GM13976 (cell line): ENCODE measurements at regions not wholly inside any gene's neighbourhood (a gene's known extent, or its start where the extent isn't known, plus 50 kb on each side); places are given as distances from the start of the nearest gene placed in this dataset.

Experiments used
- DNase-seq: peaks from one replicate; pipeline ENCODE4 v3.0.0; 2012; ENCODE audit warnings: low spot score
- in situ Hi-C: fragments of 300-500 bp; cut with MboI; formaldehyde crosslinking; loops from one replicate; pipeline ENCODE4 v1.12.0; 2022; ENCODE audit warnings: low sequenced_read_pairs, mixed read lengths, inconsistent platforms; ENCODE audit not compliant: unreplicated experiment
- TF ChIP-seq, protein P1 (sequence below): IDR thresholded peaks from 2 replicates; pipeline ENCODE4 v1.5.1; 2012; ENCODE audit warnings: borderline replicate concordance, mild to moderate bottlenecking; ENCODE audit not compliant: insufficient read depth; ENCODE audit errors: extremely low read depth, missing control alignments, control extremely low read depth

DNA sequence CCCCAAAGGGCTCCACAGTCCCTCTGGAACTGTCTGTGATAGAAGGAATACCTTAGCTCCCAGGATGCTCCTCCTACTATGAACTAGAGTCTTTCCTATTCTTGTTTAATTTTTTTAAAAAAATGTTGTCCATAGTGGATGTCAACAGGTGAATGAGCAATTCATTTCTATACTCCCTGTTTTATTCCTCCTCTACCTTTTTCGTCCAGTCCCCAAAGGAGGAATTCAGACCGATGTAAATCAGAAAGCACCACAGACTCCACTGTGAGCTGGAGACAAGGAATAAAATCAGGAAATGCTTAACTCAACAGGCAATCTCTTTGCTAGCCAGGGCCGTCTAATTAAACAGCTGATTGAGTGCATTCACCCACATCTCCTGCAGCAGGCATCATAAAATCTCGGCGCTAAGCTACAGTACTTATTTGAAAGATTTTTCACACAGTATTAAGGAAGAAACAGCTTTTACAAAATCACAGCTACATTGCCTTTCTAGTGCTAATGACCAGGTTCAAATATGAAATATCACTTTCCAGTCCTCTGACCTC is 381.6 kb downstream of the SIPA1L2 start:
- in situ Hi-C loops: loop anchor here (25.0 kb wide), 1 partner anchor 89 kb away; no protein-coding TSS in a partner anchor
- DNase-seq: no peak
- TF ChIP-seq, protein P1, sequence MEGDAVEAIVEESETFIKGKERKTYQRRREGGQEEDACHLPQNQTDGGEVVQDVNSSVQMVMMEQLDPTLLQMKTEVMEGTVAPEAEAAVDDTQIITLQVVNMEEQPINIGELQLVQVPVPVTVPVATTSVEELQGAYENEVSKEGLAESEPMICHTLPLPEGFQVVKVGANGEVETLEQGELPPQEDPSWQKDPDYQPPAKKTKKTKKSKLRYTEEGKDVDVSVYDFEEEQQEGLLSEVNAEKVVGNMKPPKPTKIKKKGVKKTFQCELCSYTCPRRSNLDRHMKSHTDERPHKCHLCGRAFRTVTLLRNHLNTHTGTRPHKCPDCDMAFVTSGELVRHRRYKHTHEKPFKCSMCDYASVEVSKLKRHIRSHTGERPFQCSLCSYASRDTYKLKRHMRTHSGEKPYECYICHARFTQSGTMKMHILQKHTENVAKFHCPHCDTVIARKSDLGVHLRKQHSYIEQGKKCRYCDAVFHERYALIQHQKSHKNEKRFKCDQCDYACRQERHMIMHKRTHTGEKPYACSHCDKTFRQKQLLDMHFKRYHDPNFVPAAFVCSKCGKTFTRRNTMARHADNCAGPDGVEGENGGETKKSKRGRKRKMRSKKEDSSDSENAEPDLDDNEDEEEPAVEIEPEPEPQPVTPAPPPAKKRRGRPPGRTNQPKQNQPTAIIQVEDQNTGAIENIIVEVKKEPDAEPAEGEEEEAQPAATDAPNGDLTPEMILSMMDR: no peak

DNA sequence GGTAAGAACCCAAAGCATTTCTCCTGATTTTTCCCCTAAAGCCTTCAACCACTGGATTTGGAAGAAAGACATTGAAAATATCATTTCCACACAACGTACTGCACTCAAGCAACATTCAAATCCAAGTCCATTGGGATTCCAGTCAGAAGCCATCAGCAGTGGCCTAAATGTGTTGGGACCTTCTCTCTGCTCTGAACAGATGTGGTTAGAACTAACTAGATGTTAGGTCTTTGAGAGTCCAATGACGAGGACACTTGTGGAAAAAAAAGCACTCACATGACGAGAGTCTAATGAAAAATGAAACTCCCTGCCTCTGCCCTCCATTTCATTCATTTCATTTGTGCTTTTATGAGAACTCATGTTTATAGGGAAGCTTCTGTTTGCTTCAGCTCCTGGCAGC is 382.3 kb downstream of the SIPA1L2 start:
- DNase-seq: no peak
- TF ChIP-seq, protein P1: no peak
- in situ Hi-C loops: loop anchor here (25.0 kb wide), 1 partner anchor 90 kb away; no protein-coding TSS in a partner anchor

DNA sequence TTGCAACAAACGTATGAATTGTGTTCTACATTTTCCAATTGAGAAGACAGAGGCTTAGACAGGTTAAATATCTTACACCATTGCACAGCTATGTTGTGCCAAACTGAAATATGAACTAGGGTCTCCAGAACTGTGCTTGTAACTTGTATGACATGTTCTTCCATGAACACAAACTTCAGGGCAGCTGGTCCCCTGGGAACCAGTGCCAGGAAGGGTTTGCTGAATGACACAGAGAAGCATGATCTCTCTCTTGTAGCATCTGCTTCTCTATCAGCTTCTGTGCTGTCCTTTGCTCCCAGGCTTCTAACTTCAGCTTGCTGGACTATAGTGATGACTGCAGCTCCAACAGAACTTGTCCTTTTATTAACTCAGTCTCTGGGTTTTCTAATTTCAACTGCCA is 385.5 kb downstream of the SIPA1L2 start:
- DNase-seq: no peak
- in situ Hi-C loops: loop anchor here (25.0 kb wide), 1 partner anchor 93 kb away; no protein-coding TSS in a partner anchor
- TF ChIP-seq, protein P1: no peak

DNA sequence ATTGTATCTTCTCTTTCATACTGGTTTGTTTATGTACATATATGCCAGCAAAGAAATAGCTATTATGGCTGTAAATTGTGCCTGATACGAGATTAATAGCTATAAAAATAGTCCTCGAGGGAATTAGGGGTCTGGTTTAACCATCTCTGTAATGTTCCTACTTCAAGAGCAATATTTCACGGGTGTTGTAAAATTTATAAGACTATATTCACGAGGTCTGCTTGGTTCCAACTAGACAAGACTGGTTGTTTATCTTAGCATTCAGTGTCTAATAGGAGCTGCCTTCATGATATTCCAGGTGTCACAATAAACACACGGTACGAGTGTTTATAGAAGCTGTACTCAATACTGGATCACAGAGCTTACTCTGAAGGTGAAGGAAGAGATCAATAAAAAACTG is 389.9 kb downstream of the SIPA1L2 start:
- TF ChIP-seq, protein P1: no peak
- DNase-seq: no peak
- in situ Hi-C loops: loop anchor here (25.0 kb wide), 1 partner anchor 97 kb away; no protein-coding TSS in a partner anchor

DNA sequence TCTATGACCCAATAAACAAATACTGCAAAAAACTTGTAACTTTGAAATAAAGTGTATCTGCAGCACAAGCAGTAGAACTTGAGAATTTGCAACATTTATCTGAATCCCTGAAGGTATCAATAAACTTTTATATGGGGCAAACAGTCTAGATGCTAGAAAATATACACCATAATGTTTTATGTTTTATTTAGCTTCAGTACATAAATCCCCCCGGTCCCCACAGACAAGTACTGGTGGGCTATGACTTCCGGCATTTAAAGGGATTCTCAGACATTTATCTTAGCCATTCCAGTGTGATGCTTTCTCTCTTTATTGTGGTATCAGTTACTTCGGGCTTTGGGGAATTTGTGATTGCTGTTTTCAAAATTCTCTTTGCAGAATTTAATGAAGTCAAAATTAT is 390.4 kb downstream of the SIPA1L2 start:
- TF ChIP-seq, protein P1: no peak
- no peak for DNase-seq
- in situ Hi-C loops: loop anchor here (25.0 kb wide), 1 partner anchor 98 kb away; no protein-coding TSS in a partner anchor

DNA sequence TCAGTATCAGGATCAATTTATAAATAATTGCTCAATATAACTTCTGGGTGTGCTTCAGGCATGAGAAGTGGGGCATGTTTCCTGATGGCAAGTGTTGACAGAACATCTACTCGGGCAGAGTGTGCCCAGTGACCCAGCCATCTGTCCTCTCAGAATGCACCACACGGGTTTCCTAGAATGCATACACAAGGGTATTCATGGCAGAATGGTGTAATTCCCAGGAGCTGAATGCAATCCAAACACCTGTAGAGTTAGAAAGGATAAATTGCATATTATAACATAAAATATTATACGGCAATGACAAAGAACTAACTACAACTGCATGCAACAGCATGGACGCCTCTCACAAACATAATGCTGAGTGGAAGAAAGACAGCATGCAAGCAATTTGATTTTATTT is 391.9 kb downstream of the SIPA1L2 start:
- in situ Hi-C loops: loop anchor here (25.0 kb wide), 1 partner anchor 99 kb away; no protein-coding TSS in a partner anchor
- DNase-seq: no peak
- TF ChIP-seq, protein P1: no peak
